CD8-positive, alpha-beta memory T cell (primary cell): ENCODE measurements at regions not wholly inside any gene's neighbourhood (a gene's known extent, or its start where the extent isn't known, plus 50 kb on each side); places are given as distances from the start of the nearest gene placed in this dataset.

Experiments
- CTCF ChIA-PET: fragments of 350-600 bp; sonication (Branson Sonifier 250); formaldehyde crosslinking; loops from one replicate; lab custom pipeline; 2021; ENCODE audit warnings: antibody characterized with exemption; lab: Charles Lee
- POLR2A ChIA-PET: fragments of 350-600 bp; sonication (Branson Sonifier 250); formaldehyde crosslinking; loops from one replicate; lab custom pipeline; 2021; ENCODE audit warnings: antibody characterized with exemption; lab: Charles Lee
- DNase-seq, 5 donors: peaks; one replicate each; pipeline versions ENCODE4 v3.0.0 to v3.0.0-alpha.2; 2020 to 2022; ENCODE audit warnings: mixed read lengths in 1 of 5
- H3K27ac ChIP-seq: one replicate; pipeline ENCODE4 v1.7.0; 2013; ENCODE audit warnings: low read depth, mild to moderate bottlenecking, low read length, moderate library complexity
- H3K27me3 ChIP-seq: 2 replicates; pipeline ENCODE4 v1.7.0; 2013; ENCODE audit warnings: low read length, mild to moderate bottlenecking; ENCODE audit not compliant: insufficient read depth, poor library complexity, severe bottlenecking
- H3K36me3 ChIP-seq: 2 replicates; pipeline ENCODE4 v1.7.0; 2013; ENCODE audit warnings: mild to moderate bottlenecking, low read length, moderate library complexity; ENCODE audit not compliant: insufficient read depth
- H3K4me1 ChIP-seq: 2 replicates; pipeline ENCODE4 v1.7.0; 2013; ENCODE audit warnings: mild to moderate bottlenecking, low read length, moderate library complexity; ENCODE audit not compliant: insufficient read depth
- H3K4me3 ChIP-seq: 2 replicates; pipeline ENCODE4 v1.7.0; 2013; ENCODE audit warnings: mild to moderate bottlenecking, low read length
- H3K9me3 ChIP-seq: 2 replicates; pipeline ENCODE4 v1.7.0; 2013; ENCODE audit warnings: mild to moderate bottlenecking, low read length
- H3K27ac Mint-ChIP-seq, 8 donors: one replicate each; pipeline ENCODE4 v1.8.0; 2020 to 2021; ENCODE audit warnings: mixed read lengths in 8 of 8, mild to moderate bottlenecking in 6 of 8, inconsistent platforms in 3 of 8, moderate library complexity in 3 of 8
- H3K27me3 Mint-ChIP-seq, 2 donors: one replicate each; pipeline ENCODE4 v1.8.0; 2020 to 2021; ENCODE audit warnings: mixed read lengths in 2 of 2, mild to moderate bottlenecking in 1 of 2, moderate library complexity in 1 of 2
- H3K36me3 Mint-ChIP-seq, 3 donors: one replicate each; pipeline ENCODE4 v1.8.0; 2020 to 2021; ENCODE audit warnings: mixed read lengths in 3 of 3, inconsistent platforms in 1 of 3, mild to moderate bottlenecking in 1 of 3
- H3K4me1 Mint-ChIP-seq, 3 donors: one replicate each; pipeline ENCODE4 v1.8.0; 2020 to 2021; ENCODE audit warnings: mixed read lengths in 3 of 3, inconsistent platforms in 1 of 3, mild to moderate bottlenecking in 1 of 3
- H3K4me3 Mint-ChIP-seq, 7 donors: one replicate each; pipeline ENCODE4 v1.8.0; 2020 to 2021; ENCODE audit warnings: mixed read lengths in 7 of 7, mild to moderate bottlenecking in 6 of 7, moderate library complexity in 4 of 7, inconsistent platforms in 2 of 7
- H3K9me3 Mint-ChIP-seq, 5 donors: one replicate each; pipeline ENCODE4 v1.8.0; 2020 to 2022; ENCODE audit warnings: mixed read lengths in 5 of 5, mild to moderate bottlenecking in 3 of 5, moderate library complexity in 2 of 5, inconsistent platforms in 1 of 5

- Histone ChIP-seq H3K4me1 (no peaks in the 10 kb centered on the region), H3K9me3 (no peaks in the 10 kb centered on the region), H3K27me3 (no peaks in the 10 kb centered on the region), H3K36me3 (no peaks in the 10 kb centered on the region), H3K27ac (no peak overlapping the region), H3K4me3 (no peak overlapping the region)
- Mint-ChIP-seq H3K27ac (no peak overlapping the region), H3K27me3 (peaks cover 0 to 3% of the 10 kb centered on the region in 2 donors), H3K9me3 (no peaks in the 10 kb centered on the region), H3K36me3 (no peaks in the 10 kb centered on the region), H3K4me3 (no peak overlapping the region), H3K4me1 (no peaks in the 10 kb centered on the region)
- POLR2A ChIA-PET = no interaction called here
- CTCF ChIA-PET = no interaction called here
- DNase-seq = no peak
Observed at GRCh38 chr6:139868576-139868975, 494.1 kb upstream of the CITED2 start.

GRCh38 chr6:139863964-139864363 is 489.5 kb upstream of the CITED2 start:
- no peak overlapping the region for H3K27ac Mint-ChIP-seq
- no peaks in the 10 kb centered on the region for H3K4me1 Mint-ChIP-seq

GRCh38 chr6:139863346-139863745 is 488.9 kb upstream of the CITED2 start:
- ChIA-PET CTCF (no interaction called here), POLR2A (no interaction called here)
- no peaks in the 10 kb centered on the region for H3K9me3 Mint-ChIP-seq
- no peaks in the 10 kb centered on the region for H3K36me3 Mint-ChIP-seq
- no peaks in the 10 kb centered on the region for H3K4me1 Mint-ChIP-seq
- DNase-seq = no peak
- H3K27ac Mint-ChIP-seq = no peak overlapping the region
- H3K4me1 ChIP-seq = no peaks in the 10 kb centered on the region
- no peaks in the 10 kb centered on the region for H3K36me3 ChIP-seq
- no peak overlapping the region for H3K27ac ChIP-seq
- H3K4me3 ChIP-seq = no peak overlapping the region
- peaks cover 1 to 10% of the 10 kb centered on the region in 2 donors for H3K27me3 Mint-ChIP-seq
- H3K27me3 ChIP-seq = no peaks in the 10 kb centered on the region
- H3K9me3 ChIP-seq = no peaks in the 10 kb centered on the region
- H3K4me3 Mint-ChIP-seq = no peak overlapping the region

More at GRCh38 chr6:139863964-139864363, 489.5 kb upstream of the CITED2 start:
- no peaks in the 10 kb centered on the region for H3K27me3 ChIP-seq
- no peaks in the 10 kb centered on the region for H3K9me3 ChIP-seq
- no peaks in the 10 kb centered on the region for H3K36me3 ChIP-seq
- H3K4me3 ChIP-seq = no peak overlapping the region
- CTCF ChIA-PET = no interaction called here
- POLR2A ChIA-PET = no interaction called here
- H3K4me1 ChIP-seq = no peaks in the 10 kb centered on the region
- Mint-ChIP-seq H3K4me3 (no peak overlapping the region), H3K36me3 (no peaks in the 10 kb centered on the region), H3K27me3 (peaks cover 1 to 10% of the 10 kb centered on the region in 2 donors), H3K9me3 (no peaks in the 10 kb centered on the region)
- H3K27ac ChIP-seq = no peak overlapping the region
- DNase-seq = no peak

- Histone ChIP-seq H3K4me3 (no peak overlapping the region), H3K9me3 (no peaks in the 10 kb centered on the region), H3K27me3 (no peaks in the 10 kb centered on the region), H3K27ac (no peak overlapping the region), H3K4me1 (no peaks in the 10 kb centered on the region), H3K36me3 (no peaks in the 10 kb centered on the region)
- no peak overlapping the region for H3K27ac Mint-ChIP-seq
- ChIA-PET CTCF (no interaction called here), POLR2A (no interaction called here)
- peaks cover 1 to 10% of the 10 kb centered on the region in 2 donors for H3K27me3 Mint-ChIP-seq
- no peaks in the 10 kb centered on the region for H3K4me1 Mint-ChIP-seq
- no peak for DNase-seq
- H3K9me3 Mint-ChIP-seq = no peaks in the 10 kb centered on the region
- H3K36me3 Mint-ChIP-seq = no peaks in the 10 kb centered on the region
- H3K4me3 Mint-ChIP-seq = no peak overlapping the region
Observed at GRCh38 chr6:139862311-139862710, 487.9 kb upstream of the CITED2 start.

GRCh38 chr6:139860203-139860602 is 485.8 kb upstream of the CITED2 start:
- no peak overlapping the region for H3K4me3 ChIP-seq
- H3K27ac Mint-ChIP-seq = peak overlapping the region in 1 of 8 donors; percentile 21
- H3K9me3 Mint-ChIP-seq = no peaks in the 10 kb centered on the region
- H3K36me3 Mint-ChIP-seq = no peaks in the 10 kb centered on the region
- no peaks in the 10 kb centered on the region for H3K4me1 ChIP-seq
- DNase-seq = no peak
- H3K27ac ChIP-seq = no peak overlapping the region
- ChIA-PET CTCF (no interaction called here), POLR2A (no interaction called here)
- H3K4me1 Mint-ChIP-seq = no peaks in the 10 kb centered on the region
- no peaks in the 10 kb centered on the region for H3K9me3 ChIP-seq
- no peaks in the 10 kb centered on the region for H3K36me3 ChIP-seq
- H3K27me3 Mint-ChIP-seq = peaks cover 1 to 10% of the 10 kb centered on the region in 2 donors
- no peak overlapping the region for H3K4me3 Mint-ChIP-seq
- H3K27me3 ChIP-seq = no peaks in the 10 kb centered on the region

- ChIA-PET CTCF (no interaction called here), POLR2A (no interaction called here)
- Histone ChIP-seq H3K36me3 (no peaks in the 10 kb centered on the region), H3K27me3 (no peaks in the 10 kb centered on the region), H3K27ac (no peak overlapping the region), H3K4me3 (no peak overlapping the region), H3K4me1 (no peaks in the 10 kb centered on the region), H3K9me3 (no peaks in the 10 kb centered on the region)
- H3K4me1 Mint-ChIP-seq = no peaks in the 10 kb centered on the region
- DNase-seq = no peak
- H3K27me3 Mint-ChIP-seq = peaks cover under 1 to 10% of the 10 kb centered on the region in 2 donors
- no peak overlapping the region for H3K4me3 Mint-ChIP-seq
- H3K9me3 Mint-ChIP-seq = no peaks in the 10 kb centered on the region
- H3K27ac Mint-ChIP-seq = no peak overlapping the region
- H3K36me3 Mint-ChIP-seq = no peaks in the 10 kb centered on the region
Observed at GRCh38 chr6:139858429-139858828, 484.0 kb upstream of the CITED2 start.

- POLR2A ChIA-PET = no interaction called here
- Mint-ChIP-seq H3K27me3 (peaks cover 0 to 10% of the 10 kb centered on the region in 2 donors), H3K27ac (no peak overlapping the region), H3K36me3 (no peaks in the 10 kb centered on the region), H3K4me3 (no peak overlapping the region), H3K9me3 (no peaks in the 10 kb centered on the region), H3K4me1 (no peaks in the 10 kb centered on the region)
- no peak overlapping the region for H3K4me3 ChIP-seq
- H3K27ac ChIP-seq = no peak overlapping the region
- DNase-seq = no peak
- H3K36me3 ChIP-seq = no peaks in the 10 kb centered on the region
- no peaks in the 10 kb centered on the region for H3K9me3 ChIP-seq
- CTCF ChIA-PET = no interaction called here
- no peaks in the 10 kb centered on the region for H3K4me1 ChIP-seq
- H3K27me3 ChIP-seq = no peaks in the 10 kb centered on the region
Observed at GRCh38 chr6:139857143-139857542, 482.7 kb upstream of the CITED2 start.

- Histone ChIP-seq H3K27me3 (no peaks in the 10 kb centered on the region), H3K27ac (no peak overlapping the region), H3K9me3 (no peaks in the 10 kb centered on the region), H3K4me3 (no peak overlapping the region), H3K36me3 (no peaks in the 10 kb centered on the region), H3K4me1 (no peaks in the 10 kb centered on the region)
- no peaks in the 10 kb centered on the region for H3K9me3 Mint-ChIP-seq
- ChIA-PET CTCF (no interaction called here), POLR2A (no interaction called here)
- no peaks in the 10 kb centered on the region for H3K36me3 Mint-ChIP-seq
- H3K4me3 Mint-ChIP-seq = no peak overlapping the region
- peaks cover 0 to 10% of the 10 kb centered on the region in 2 donors for H3K27me3 Mint-ChIP-seq
- no peak for DNase-seq
- no peak overlapping the region for H3K27ac Mint-ChIP-seq
- no peaks in the 10 kb centered on the region for H3K4me1 Mint-ChIP-seq
Observed at GRCh38 chr6:139856562-139856961, 482.1 kb upstream of the CITED2 start.
